ENCODE measurements at regions not wholly inside any gene's neighbourhood (a gene's known extent, or its start where the extent isn't known, plus 50 kb on each side); places are given as distances from the start of the nearest gene placed in this dataset.

DNA sequence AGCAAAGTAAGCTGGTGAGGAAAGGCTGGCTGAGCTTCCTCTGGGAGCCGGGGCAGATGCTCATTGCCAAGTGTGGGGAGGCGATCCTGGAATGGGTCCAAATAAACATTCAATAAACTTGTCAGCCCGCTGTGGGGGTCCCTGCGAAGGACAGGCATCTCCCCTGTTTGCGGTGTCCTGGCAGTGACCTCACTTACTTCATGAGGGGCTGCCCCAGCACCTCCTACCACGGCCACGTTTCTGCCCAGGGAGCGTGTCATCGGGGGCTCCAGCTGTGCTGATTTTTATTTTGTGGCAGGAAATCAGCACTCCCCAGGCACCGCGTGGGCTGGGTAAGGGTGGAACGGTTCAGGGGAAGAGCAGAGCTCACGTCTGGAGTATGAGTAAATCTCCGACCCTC is 493.9 kb upstream of the B3GAT1 start:
- no peak for DNase-seq

DNA sequence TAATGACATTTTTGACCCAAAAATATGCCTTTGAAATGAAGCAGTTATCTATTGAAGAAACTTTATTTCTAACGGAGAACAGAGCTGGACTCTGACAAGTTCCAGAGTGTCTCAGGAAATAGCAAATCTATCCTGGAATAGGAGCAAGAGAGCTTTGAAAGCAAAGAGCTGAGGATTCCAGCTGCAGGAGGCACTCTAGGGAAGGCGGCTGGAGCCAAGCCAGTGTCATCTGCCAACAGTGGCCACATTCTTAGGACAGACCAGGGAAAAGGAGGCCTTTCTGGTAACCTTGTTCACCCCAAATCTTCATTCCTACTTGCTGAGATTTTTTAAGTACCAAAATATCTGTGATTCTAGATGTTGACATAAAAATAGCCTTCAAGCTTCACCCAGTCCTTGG is 493.5 kb upstream of the B3GAT1 start:
- no peak for DNase-seq

DNA sequence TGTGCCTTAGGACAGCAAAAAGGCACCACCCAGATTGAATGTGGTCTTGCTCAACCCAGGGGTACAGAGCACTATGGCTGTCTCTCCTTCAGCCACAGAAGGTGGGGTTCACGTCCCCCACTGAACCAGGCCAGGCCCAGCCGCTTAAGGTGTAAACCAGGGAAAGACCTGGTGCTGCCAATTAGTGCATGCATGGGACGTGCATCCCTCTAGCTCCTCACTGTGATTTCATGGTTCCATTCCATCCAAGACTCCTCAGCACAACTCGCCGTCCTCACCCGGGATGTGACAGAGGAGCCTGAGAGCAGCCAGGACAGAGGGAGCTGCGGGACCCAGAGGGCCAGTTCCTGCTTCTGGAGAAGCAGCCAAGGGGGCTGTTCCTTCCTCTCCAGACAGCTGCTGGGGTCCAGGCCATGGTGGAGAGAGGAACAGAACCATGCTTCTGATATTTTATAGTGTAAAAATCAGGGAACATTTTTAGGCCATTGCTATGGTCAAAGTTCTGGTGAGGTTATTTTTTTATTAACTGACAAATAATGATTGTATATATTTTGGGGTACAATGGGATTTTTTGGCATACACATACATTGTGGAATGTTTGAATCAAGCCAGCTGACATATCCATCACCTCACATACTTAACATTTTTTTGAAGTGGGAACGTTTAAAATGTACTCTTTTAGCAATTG is 492.2 kb upstream of the B3GAT1 start:
- no peak for DNase-seq

DNA sequence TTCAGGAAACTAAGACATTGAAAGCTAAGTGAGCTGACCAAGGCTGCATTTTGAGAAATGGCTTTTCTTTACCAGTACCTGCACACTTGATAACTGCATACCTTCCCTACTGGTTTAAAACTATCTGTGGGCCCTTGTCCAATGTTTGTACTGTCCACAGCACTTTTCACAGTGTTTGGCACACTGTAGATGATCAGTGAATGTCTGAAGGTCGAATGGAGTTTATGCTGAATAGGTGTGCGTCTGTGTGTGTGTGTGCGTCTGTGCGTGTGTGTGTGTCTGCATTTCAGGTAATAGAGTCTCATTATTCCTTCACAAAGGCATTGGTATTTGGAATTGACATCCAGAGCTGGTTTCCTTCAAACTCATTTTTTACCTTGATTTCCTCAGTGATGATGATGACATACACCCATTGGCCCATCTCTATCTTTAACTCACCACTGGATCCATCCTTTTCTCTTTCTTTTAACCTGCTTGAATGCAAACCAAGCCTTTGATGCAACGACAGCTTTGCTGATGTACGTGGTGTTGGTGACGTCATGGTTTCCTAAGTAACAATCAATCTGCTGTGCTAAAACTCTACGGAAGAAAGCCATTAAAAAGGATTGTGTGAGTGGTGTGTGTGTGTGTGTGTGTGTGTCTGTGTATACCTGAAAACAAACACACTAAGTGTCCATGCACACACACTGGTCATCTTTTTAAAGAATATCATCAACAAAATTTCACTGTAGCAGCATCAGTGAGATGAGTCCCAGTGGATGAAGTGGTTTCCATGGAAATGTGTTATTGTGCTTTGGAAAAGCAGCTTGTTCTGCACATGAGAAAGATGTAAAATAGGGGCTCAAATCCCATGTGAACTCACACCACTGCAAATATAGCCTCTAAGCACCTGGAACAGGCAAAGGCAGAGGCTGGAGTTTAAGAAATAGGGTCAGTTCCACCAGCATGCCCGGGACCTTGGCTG is 490.2 kb upstream of the B3GAT1 start:
- DNase-seq = no peak

DNA sequence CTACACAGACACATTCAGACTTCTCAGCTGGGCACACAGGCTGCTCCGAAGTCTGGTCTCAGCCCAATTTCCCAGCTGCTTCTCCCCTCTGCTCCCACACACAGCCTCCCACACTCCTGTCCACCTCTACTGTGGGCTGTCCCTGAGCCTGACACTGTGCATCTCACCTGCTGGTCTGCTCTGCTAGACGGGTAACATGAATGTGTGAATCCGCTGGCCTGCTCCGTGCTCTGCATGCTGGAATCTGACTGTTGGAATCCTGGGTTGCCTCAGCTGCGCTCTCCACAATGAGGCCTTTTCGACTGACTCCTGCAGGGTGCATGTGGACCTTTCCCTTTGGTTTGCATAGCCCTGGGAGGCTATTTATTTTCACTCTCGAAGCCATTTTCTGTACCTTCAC is 489.5 kb upstream of the B3GAT1 start:
- no peak for DNase-seq

DNA sequence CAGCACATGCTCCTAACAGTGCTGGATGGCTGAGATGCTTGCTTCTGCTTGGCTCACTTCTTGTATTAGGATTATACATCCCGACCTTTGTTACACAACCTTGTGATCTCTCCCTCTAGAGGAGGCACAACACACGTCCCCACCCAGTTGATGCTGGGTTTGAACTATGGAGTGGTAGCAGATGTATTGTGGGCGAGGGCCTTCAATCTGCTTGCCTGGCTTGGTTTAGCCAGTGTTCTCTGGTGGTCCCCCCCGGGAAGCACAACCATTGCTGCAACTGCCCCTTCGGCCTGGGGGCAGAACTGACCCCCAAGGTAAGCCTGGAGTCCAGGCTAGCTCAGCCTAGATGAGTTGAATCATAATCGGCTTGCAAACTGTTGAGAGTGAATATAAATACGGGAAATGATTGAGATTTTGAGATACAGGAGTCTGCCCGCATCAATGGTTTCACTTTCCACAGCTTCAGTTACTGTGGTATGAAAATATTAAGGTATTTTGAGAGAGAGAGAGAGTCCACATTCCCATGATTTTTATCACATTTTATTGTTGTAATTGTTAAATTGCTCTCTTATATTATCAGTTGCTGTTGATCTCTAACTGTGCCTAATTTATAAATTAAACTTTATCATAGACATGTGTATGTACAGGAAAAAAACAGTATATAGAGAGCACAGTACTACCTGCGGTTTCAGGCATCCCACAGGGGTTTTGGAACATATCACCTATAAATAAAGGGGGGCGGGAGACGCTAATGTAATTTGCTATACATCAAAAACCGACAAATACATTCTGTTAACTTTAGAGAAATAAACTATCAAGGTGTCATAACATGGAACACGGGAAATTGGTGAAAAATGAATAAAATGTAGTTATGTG is 482.0 kb upstream of the B3GAT1 start:
- DNase-seq = no peak

DNA sequence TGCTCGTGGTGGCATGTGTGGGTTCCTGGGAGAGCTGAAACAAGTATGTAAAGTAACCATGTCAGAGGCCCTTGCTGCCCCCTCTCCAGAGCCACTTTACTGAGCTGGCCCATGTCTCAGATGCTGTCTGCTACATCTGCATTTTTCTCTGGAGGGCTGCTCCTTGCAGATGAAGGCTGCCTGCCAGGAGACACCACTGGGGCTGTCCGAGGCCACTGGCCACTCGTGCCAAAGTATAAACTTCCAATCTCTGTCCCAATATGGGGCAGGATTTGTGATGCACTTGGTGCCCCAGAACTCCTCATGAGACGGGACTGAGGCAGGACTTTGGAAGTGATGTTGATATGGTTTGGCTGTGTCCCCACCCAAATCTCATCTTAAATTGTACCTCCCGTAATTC is 478.4 kb upstream of the B3GAT1 start:
- no peak for DNase-seq

DNA sequence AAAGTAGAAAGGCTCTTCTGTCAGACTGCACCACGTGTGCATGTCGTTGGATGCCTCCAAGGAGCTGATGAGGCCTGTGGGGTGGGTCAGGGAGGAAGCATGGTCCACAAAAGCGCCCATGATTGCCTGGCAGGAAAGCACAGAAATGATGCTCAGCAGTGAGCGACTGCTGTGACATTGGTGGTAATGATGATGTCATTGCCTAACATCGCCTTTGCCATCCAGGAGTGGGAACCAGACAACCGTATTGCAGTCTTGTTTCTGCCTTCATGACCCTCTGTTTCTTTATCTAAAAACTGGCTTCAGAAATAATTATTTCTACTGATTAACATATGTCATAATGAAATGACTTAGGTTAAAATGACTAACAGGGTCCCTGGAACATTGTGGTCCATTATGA is 477.8 kb upstream of the B3GAT1 start:
- DNase-seq = no peak

DNA sequence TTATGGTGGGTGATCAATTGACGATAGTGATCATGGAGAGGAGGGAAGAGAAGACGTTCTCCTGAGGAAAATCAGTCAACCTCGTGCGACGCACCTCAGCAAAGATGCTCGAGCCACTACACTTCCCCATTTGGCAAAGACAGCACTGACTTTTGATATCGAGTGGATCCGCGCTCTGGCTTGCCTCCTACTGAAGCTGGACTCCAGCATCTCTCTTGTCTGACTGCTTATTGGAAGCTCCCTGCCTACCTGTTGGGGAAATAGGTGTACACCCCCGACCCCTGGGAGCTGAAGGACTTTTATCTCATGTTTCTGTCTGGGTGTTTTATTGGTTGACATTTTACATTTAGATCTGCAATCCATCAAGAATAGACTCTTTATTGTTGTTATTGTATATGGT is 476.8 kb upstream of the B3GAT1 start:
- no peak for DNase-seq

DNA sequence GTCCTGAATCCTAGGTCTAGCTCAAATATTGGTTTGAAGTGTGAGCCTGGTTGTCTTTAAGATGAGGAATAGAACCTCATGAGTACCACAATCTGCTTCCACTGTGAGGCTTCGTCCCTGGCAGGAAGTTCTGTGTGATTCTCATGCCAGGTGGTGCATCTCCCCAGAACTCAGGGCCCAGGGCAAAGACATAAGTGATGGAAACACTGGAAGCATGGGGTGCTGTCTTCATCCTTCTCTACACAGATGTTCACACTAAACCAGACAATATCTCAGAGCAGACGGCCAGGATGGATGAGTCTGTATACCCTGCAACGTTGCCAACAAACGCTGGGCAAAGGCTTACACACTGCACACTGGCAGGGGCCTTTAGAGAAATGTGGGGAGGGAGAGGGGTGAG is 475.9 kb upstream of the B3GAT1 start:
- no peak for DNase-seq

DNA sequence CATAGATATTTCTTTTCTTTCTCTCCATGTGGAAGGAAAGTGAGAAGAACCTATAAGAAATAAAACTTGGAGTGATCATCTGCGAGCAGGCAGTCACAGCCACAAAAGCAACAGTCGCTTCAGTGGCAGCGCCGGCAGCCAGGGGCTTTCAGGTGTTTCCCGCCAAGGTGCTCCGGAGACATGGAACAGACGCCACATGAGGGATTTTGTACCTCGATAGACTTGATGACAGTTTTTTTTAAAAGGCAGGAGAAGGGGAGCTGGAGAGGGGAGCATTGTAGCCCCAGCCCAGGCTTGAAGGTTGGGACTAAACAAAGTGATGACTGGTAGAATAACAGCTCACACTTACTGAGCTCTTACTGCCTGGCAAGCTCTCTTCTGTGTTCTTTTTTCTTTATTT is 471.4 kb upstream of the B3GAT1 start:
- DNase-seq = no peak

DNA sequence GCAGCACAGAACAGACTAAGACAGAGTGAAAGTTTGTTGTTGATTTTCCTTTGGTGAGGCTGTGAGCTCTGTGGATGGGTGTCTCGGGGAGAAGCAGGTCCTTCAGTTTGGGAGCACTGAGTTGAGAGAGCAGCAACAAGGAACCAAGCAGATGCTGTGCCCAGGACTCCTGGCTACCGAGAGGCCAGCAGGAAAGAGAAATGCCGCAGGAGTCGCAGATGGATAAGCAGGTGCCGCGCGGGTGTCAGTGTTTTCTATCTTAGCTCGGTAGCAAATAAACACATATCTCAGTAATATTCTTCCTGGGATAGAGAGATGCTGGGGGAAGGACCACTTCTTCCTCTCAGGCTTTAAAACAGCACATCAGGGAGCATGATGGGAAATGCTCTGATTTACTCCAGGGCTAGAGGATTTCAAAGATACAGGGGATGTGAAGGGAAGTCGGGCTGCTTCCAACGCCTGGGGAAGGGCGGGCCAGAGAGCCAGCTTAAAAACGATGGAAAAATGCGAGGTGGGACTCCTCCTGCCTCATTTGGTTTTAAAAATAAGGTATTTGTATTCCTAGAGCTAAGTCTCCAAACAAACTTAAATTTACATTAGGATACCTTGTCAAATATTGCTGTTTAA is 470.7 kb upstream of the B3GAT1 start:
- no peak for DNase-seq

DNA sequence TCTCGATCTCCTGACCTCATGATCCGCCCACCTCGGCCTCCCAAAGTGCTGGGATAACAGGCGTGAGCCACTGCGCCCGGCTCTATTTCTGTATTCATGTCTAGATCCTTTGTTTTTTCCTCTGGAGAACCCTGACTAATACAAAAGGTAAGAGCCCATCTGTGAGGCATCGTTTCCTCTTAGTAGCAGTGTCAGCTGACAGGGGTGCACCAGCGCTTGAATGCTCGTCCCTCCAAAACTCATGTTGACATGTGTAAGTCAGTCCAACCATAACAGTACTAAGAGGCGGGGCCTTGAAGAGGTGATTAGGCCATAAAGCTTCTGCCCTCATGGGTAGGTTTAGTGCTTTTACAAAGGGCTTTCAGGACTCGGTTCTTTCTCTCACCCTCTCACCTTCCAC is 470.1 kb upstream of the B3GAT1 start:
- DNase-seq = no peak

DNA sequence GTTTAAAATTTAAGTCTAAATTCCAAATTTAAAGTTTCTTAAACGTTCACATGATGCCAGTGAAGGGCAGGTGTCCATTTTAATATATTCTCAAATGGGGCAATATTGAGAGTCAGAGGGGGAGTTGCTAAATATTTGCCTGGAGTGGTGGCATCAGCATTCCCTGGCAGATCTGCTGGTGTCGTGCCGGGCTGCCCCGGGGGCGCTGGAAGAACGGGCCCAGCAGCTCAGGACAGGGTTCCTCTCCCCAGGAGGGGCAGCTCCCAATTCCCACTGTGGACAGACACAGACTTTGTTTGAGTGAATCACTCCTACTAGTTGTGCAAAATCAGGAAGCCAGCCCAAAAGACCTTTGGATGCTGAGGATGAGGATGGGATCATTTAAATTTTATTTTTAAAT is 468.7 kb upstream of the B3GAT1 start:
- DNase-seq = no peak

DNA sequence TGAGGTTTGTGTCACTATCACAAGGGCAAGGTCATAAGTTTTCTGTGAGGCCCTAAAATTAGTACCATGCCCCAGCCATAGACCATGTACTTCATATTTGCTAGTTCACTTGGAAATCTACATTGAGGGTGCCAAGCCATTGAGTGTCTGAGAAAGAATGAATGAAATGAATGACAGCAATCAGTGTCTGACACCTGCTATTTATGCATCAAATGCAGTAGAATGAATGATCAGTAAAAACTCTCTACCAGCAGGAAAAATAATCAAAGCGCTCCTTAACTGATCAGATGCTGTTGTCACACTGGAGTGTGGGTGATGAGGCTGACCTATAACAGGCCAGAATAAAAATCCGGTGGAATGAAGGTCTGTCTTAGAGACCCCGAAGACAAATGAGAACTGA is 467.9 kb upstream of the B3GAT1 start:
- no peak for DNase-seq

DNA sequence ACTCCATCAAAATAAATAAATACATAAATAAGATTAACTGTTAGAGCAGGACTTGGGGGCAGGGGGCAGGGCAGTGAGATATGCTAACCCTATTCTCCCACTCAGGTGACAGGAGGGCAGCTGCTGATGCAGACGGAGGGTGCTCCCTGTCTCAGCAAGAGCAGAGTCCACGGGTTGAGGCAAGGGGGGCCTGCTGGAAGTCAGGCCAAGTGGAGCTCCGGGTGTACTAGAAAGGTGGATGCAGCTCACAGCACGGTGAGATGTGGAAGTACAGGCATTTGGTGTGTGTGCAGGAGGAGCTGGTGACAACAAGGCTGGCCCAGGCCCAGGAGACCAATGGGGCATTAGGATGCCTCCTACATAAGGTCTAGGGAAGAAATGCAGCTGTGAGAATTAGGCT is 467.3 kb upstream of the B3GAT1 start:
- DNase-seq = no peak

DNA sequence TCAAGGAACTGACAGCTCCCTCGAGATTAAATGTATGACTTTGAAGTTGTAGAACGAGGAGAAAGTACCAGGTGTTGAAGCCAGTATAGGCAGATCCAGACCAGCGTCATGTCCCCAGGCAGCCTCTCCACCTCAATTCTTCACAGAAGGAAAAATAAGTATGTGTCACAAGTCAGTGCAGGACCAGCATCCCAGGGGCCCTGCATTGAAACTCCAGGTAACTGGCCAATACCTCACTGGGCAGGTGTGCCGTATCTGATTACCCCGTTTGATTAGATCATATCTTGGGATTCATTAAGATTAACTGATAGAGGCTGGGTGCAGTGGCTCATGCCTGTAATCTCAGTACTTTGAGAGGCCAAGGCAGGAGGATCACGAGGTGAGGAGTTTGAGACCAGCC is 466.7 kb upstream of the B3GAT1 start:
- DNase-seq = no peak

DNA sequence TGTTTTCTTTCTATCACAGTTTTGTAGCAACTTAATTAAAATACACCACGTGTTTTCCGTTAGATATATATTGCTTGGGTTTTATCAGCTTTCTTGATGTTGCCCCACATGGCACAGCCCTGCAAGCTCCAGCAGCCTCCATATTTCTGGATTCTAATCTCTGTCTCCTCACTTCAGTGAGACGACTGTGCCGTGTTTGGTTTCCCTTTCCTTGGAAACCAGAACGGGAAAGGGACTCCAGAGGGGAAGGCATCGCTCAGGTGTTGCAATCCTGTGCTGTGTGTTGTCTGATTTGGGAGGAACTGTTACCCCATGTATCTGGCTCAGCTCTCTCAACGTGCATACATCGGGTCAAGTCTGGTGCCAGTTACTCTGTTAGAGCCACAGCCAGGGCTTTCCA is 464.2 kb upstream of the B3GAT1 start:
- no peak for DNase-seq

DNA sequence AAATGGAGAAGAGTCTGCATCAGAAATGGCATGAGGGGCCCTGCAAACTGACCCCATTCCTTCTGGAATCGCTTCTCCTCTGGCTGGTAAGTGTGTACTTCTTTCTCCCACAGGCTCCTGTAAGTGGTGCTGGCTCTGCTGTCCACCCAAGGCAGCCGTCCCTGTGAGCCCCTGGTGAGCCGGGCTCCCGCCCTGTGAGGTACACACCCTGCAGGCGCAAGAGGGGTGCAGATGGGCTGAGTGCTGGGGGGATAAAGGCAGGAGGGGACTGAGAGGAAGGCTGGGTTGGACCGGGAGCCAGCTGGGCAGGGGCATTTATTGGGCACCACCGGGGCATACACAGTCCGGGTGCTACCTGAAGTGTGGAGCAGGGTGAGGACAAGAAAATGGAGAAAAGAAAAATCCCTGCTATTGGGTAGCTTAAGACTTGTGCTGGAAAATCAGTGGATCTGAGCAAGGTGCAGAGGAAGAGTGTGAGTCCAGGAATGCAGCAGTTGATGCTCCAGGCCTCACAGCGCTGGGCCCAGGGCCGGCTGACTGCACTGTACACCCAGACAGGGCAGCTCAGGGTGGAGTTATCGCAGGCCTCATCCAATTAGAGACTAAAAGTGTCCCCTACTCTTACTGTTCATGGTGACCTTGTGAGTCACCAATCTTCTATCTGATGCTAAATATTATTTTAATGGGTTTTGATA is 455.1 kb upstream of the B3GAT1 start:
- no peak for DNase-seq

DNA sequence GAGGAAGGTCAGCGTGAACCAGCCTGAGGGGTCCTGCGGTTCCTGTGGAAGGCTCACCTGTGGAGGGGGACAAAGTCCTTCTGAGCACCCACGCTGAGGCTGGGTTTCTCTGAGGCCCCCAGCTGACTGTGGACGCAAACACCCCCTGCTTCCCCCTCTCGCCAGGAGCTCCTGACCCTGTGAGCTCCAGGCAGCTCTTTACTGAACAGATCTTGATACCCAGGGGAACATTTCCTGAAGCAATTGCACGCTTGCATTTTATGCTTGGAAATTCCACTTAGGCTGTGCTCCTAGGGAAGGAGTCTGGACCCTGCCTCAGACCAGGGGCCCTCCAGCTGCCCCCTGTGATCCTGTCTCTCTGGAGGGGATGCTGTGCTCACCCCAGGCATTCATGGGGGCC is 454.2 kb upstream of the B3GAT1 start:
- DNase-seq = no peak

DNA sequence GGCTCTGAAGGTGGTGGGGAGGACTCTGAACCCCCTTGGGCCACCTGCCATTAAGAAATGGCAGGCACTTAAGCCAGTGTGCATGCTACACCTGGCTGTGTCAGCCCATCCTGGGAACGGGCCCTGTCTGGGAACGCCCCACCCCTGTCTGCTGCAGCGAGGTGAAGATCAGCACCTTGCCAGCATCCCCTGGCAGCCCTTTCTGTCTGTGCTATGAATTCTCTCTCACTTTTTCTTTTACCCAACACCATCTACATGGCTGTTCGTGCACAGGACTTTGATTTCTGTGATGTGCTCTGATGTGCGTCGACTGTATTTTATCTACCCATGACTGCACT is 452.9 kb upstream of the B3GAT1 start:
- DNase-seq = no peak

DNA sequence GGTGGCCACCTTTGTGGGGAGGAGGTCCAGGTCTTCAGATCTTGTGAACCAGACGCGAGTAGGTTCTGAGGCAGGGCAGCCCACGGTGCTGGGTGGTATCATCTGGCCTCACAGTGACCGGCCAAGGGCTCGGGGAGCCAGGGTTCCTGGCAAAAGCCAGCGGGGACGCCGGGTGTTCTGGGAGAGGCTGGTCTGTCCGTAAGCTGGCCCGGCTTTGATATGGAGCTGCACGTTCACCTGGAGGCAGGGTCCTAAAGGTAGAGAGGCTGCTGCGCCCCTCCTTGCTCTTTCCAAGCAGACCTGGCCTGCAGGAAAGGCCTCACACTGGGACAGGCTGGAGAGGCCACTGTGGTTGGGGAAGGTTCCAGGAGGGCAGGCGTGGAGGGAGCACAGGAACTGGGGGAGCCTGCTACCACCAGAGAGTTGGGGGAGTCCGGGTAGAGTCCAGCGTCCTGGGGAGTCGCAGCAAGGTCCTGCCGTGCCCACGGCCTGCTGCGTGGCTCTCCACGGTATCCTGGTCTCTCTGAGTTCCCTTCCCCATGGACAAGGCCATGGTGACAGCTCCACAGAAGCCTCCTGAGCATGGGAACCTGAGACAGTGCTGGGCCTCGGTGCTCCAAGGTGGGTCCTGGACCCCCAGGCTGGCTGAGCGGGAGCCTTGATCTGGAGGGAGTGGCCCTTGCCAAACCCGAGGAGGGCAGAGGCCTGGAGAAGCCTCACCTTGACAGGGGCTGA is 452.4 kb upstream of the B3GAT1 start:
- DNase-seq = no peak
